K562 (cell line): ENCODE measurements at regions not wholly inside any gene's neighbourhood (a gene's known extent, or its start where the extent isn't known, plus 50 kb on each side); places are given as distances from the start of the nearest gene placed in this dataset.

Experiments
- E2F3 ChIP-seq: fragments of 250-450 bp; sonication (Bioruptor Pico); IDR thresholded peaks from 2 replicates; pipeline ENCODE4 v1.4.0; 2020; ENCODE audit warnings: mild to moderate bottlenecking
- GTF2B ChIP-seq: IDR thresholded peaks from 2 replicates; pipeline ENCODE4 v1.6.1; 2011; ENCODE audit not compliant: insufficient read length; ENCODE audit errors: extremely low read depth
- HDAC1 ChIP-seq, 2 experiments: fragments of 450-650 bp; IDR thresholded peaks; 2 replicates each; pipeline ENCODE4 v1.6.1; 2016 to 2017; ENCODE audit warnings: inconsistent platforms in 1 of 2, mild to moderate bottlenecking in 1 of 2, moderate library complexity in 1 of 2
- HNRNPH1 ChIP-seq: fragments of 200-400 bp; formaldehyde crosslinking; optimal IDR thresholded peaks from 2 replicates; pipeline ENCODE3; 2017; ENCODE audit warnings: low read depth, mild to moderate bottlenecking, low read length, moderate library complexity
- NONO ChIP-seq, 2 experiments: fragments of 200-400 bp in 1 of 2; fragments of 450-650 bp in 1 of 2; formaldehyde crosslinking in 1 of 2; IDR thresholded peaks; 2 replicates each; pipeline ENCODE4 v1.6.1; 2017; ENCODE audit warnings: low read depth in 2 of 2, mild to moderate bottlenecking in 2 of 2, moderate library complexity in 2 of 2, low read length in 1 of 2
- PKNOX1 ChIP-seq: fragments of 450-650 bp; IDR thresholded peaks from 2 replicates; pipeline ENCODE4 v1.6.1; 2016
- STAT6 ChIP-seq: sonication (generic); formaldehyde crosslinking; IDR thresholded peaks from 2 replicates; pipeline ENCODE4 v1.8.1; 2023; ENCODE audit warnings: mild to moderate bottlenecking, missing genetic modification reagents
- ZFP36 ChIP-seq: fragments of 150-350 bp; IDR thresholded peaks from 2 replicates; pipeline ENCODE4 v1.6.1; 2018; ENCODE audit warnings: low read length, low read depth; ENCODE audit not compliant: partially characterized antibody
- ZNF277 ChIP-seq: fragments of 250-450 bp; sonication (Bioruptor Pico); IDR thresholded peaks from 2 replicates; pipeline ENCODE4 v1.8.0; 2022; ENCODE audit warnings: inconsistent platforms, mild to moderate bottlenecking, moderate library complexity, borderline replicate concordance

- no peak for TF ChIP-seq ZNF277
- no peak for TF ChIP-seq E2F3 (CRISPR knock-in tag)
- TF ChIP-seq PKNOX1, result no peak
- TF ChIP-seq NONO (IDR thresholded peaks at IDR 0.05; ENCODE audit: low read depth in 2 of 2, low read length in 1 of 2), result no peak
- no peak for TF ChIP-seq ZFP36
- TF ChIP-seq GTF2B, result no peak
- no peak for TF ChIP-seq HNRNPH1
- TF ChIP-seq HDAC1 (IDR thresholded peaks at IDR 0.05), result no peak
- TF ChIP-seq STAT6 (CRISPR knock-in tag), result no peak
Measured at GRCh38 chr13:63979951-63980350, 2564.3 kb upstream of the PCDH20 start (continued).
